Spleen (tissue), 11 donors: ENCODE measurements at regions not wholly inside any gene's neighbourhood (a gene's known extent, or its start where the extent isn't known, plus 50 kb on each side); places are given as distances from the start of the nearest gene placed in this dataset.
"Not testable (repeated sequence)": the region's sequence is repeated elsewhere in the genome, so short reads cannot be mapped to it uniquely, and the experiment has no call there.

ENCODE experiments used
- DNase-seq: peaks from one replicate; pipeline ENCODE4 v3.0.0-alpha.2; 2020
- H3K27ac ChIP-seq, 8 donors: fragments of 200-600 bp; sonication (generic) in 7 of 8; 1 replicate in 4 of 8; 2 replicates in 4 of 8; pipeline versions ENCODE4 v1.5.0 to v1.8.0; 2016 to 2021; ENCODE audit warnings: inconsistent platforms in 4 of 8, mild to moderate bottlenecking in 4 of 8, moderate library complexity in 1 of 8
- H3K27me3 ChIP-seq, 7 donors: fragments of 200-600 bp; sonication (generic) in 6 of 7; replicated peaks in 1 of 7; 1 replicate in 4 of 7; 2 replicates in 3 of 7; pipeline versions ENCODE4 v1.5.0 to v1.8.0; 2016 to 2021; ENCODE audit warnings: inconsistent platforms in 3 of 7, mild to moderate bottlenecking in 1 of 7
- H3K36me3 ChIP-seq, 6 donors: fragments of 200-600 bp; sonication (generic) in 5 of 6; 1 replicate in 4 of 6; 2 replicates in 2 of 6; pipeline versions ENCODE4 v1.5.0 to v1.8.0; 2016 to 2021; ENCODE audit warnings: inconsistent platforms in 2 of 6
- H3K4me1 ChIP-seq, 6 donors: fragments of 200-600 bp; sonication (generic) in 5 of 6; 1 replicate in 3 of 6; 2 replicates in 3 of 6; pipeline versions ENCODE4 v1.5.0 to v1.8.0; 2016 to 2021; ENCODE audit warnings: inconsistent platforms in 3 of 6
- H3K4me3 ChIP-seq, 8 donors: fragments of 200-600 bp; sonication (generic) in 7 of 8; 1 replicate in 4 of 8; 2 replicates in 4 of 8; pipeline versions ENCODE4 v1.5.0 to v1.8.0; 2016 to 2021; ENCODE audit warnings: inconsistent platforms in 4 of 8, mild to moderate bottlenecking in 4 of 8, moderate library complexity in 2 of 8
- H3K9me3 ChIP-seq, 8 donors: fragments of 200-600 bp; sonication (generic) in 7 of 8; 1 replicate in 4 of 8; 2 replicates in 4 of 8; pipeline versions ENCODE4 v1.5.0 to v1.8.0; 2016 to 2021; ENCODE audit warnings: inconsistent platforms in 4 of 8
- CTCF ChIP-seq, 11 experiments: fragments of 200-600 bp in 7 of 11; fragments of 450-650 bp in 4 of 11; sonication (generic) in 4 of 11; IDR thresholded peaks in 8 of 11; conservative IDR thresholded peaks in 3 of 11; 1 replicate in 7 of 11; 2 replicates in 4 of 11; pipeline versions ENCODE4 v1.4.0 to v1.8.0; 2016 to 2021; ENCODE audit warnings: antibody characterized with exemption in 11 of 11, inconsistent platforms in 4 of 11, mild to moderate bottlenecking in 1 of 11
- POLR2A ChIP-seq, 3 donors: fragments of 450-650 bp; IDR thresholded peaks; one replicate each; pipeline ENCODE4 v1.5.1; 2017; ENCODE audit warnings: antibody characterized with exemption in 3 of 3, mild to moderate bottlenecking in 1 of 3
- POLR2AphosphoS5 ChIP-seq, 3 donors: sonication (generic); formaldehyde crosslinking; IDR thresholded peaks; one replicate each; pipeline ENCODE4 v1.5.1; 2017; ENCODE audit warnings: antibody characterized with exemption in 3 of 3
- WGBS, 5 donors: extraction: QIAGEN DNeasy Blood & Tissue Kit in 3 of 5; methylation state at CpG; one replicate each; pipeline versions ENCODE4 v1.1.5 to v1.1.7; 2013 to 2018; 5-methylcytosine and 5-hydroxymethylcytosine counted together
- intact Hi-C: fragments of 100-400 bp; cut with DNase I; formaldehyde crosslinking; loops from one replicate; pipeline ENCODE4 v1.15.0; 2023; ENCODE audit warnings: low total_unique reads
- donor health status: healthy with polysubstance abuse.
- donor health status: DM: no; HTN: no; CAD: no; lungs with moderate emphysema.
- donor health status: DM: no; HTN: no; CAD: no.
- donor health status: Bipolar disorder and iron deficiency.
- donor health status: healthy.
- donor health status: DM: no; HTN: no; CAD: no.
- donor health status: DM: yes; HTN: yes; CAD: no.

- H3K27me3 ChIP-seq = no peaks in the 10 kb centered on the region
- H3K36me3 ChIP-seq = no peaks in the 10 kb centered on the region
- peaks cover 0 to 9% (median 0%) of the 10 kb centered on the region in 8 donors for H3K9me3 ChIP-seq
- no peak overlapping the region for H3K27ac ChIP-seq
- WGBS, 5 donors = 78 to 93% (median 87%) methylated on average over 4 of the region's 4 CpGs
- TF ChIP-seq CTCF (IDR thresholded peaks at IDR 0.05 in 8 of 11, conservative IDR thresholded peaks at IDR 0.05 in 3 of 11) = no peak
- no peak for TF ChIP-seq POLR2A (IDR thresholded peaks at IDR 0.05)
- TF ChIP-seq POLR2AphosphoS5 (IDR thresholded peaks at IDR 0.05) = no peak
- H3K4me3 ChIP-seq = no peak overlapping the region
- intact Hi-C loops = no loop called here
- no peak for DNase-seq
- no peaks in the 10 kb centered on the region for H3K4me1 ChIP-seq
Measured at GRCh38 chr4:96407225-96407624, 567.3 kb downstream of the PDHA2 start.

GRCh38 chr4:96407738-96408463 is 568.0 kb downstream of the PDHA2 start:
- WGBS, 5 donors = 80 to 94% (median 86%) methylated on average over 5 of the region's 5 CpGs

GRCh38 chr4:96414853-96415252 is 575.0 kb downstream of the PDHA2 start:
- intact Hi-C loops, H3K36me3 ChIP-seq, H3K9me3 ChIP-seq, DNase-seq, H3K4me3 ChIP-seq, H3K27me3 ChIP-seq, H3K4me1 ChIP-seq, H3K27ac ChIP-seq: not testable (repeated sequence)
- 88 to 96% (median 94%) methylated on average over 13 to 21 of the region's 21 CpGs for WGBS, 5 donors

More at GRCh38 chr4:96407738-96408463, 568.0 kb downstream of the PDHA2 start:
- H3K4me3 ChIP-seq = no peak overlapping the region
- no peaks in the 10 kb centered on the region for H3K36me3 ChIP-seq
- no peak overlapping the region for H3K27ac ChIP-seq
- TF ChIP-seq POLR2AphosphoS5 (IDR thresholded peaks at IDR 0.05) = no peak
- no peak for TF ChIP-seq CTCF (IDR thresholded peaks at IDR 0.05 in 8 of 11, conservative IDR thresholded peaks at IDR 0.05 in 3 of 11)
- no peak for TF ChIP-seq POLR2A (IDR thresholded peaks at IDR 0.05)
- H3K9me3 ChIP-seq = peaks cover 0 to 9% (median 0%) of the 10 kb centered on the region in 8 donors
- no peaks in the 10 kb centered on the region for H3K27me3 ChIP-seq
- DNase-seq = no peak
- intact Hi-C loops = no loop called here
- H3K4me1 ChIP-seq = no peaks in the 10 kb centered on the region

- no peaks in the 10 kb centered on the region for H3K4me1 ChIP-seq
- no peaks in the 10 kb centered on the region for H3K36me3 ChIP-seq
- no peak for TF ChIP-seq POLR2AphosphoS5 (IDR thresholded peaks at IDR 0.05)
- TF ChIP-seq POLR2A (IDR thresholded peaks at IDR 0.05) = no peak
- no peak for TF ChIP-seq CTCF (IDR thresholded peaks at IDR 0.05 in 8 of 11, conservative IDR thresholded peaks at IDR 0.05 in 3 of 11)
- DNase-seq = no peak
- no peaks in the 10 kb centered on the region for H3K27me3 ChIP-seq
- intact Hi-C loops = no loop called here
- no peak overlapping the region for H3K27ac ChIP-seq
- no peak overlapping the region for H3K4me3 ChIP-seq
- peaks cover 0 to 9% (median 0%) of the 10 kb centered on the region in 8 donors for H3K9me3 ChIP-seq
Measured at GRCh38 chr4:96429657-96430056, 589.8 kb downstream of the PDHA2 start.
